Ishikawa (cell line): ENCODE measurements at regions not wholly inside any gene's neighbourhood (a gene's known extent, or its start where the extent isn't known, plus 50 kb on each side); places are given as distances from the start of the nearest gene placed in this dataset.

Source experiments
- CEBPB ChIP-seq: IDR thresholded peaks from 2 replicates; pipeline ENCODE4 v1.6.1; 2012
- CREB1 ChIP-seq: IDR thresholded peaks from 2 replicates; pipeline ENCODE4 v1.6.1; 2012; ENCODE audit warnings: low read depth
- EGR1 ChIP-seq: IDR thresholded peaks from 2 replicates; pipeline ENCODE4 v1.6.1; 2012
- EP300 ChIP-seq: IDR thresholded peaks from 2 replicates; pipeline ENCODE4 v1.6.1; 2012; ENCODE audit warnings: borderline replicate concordance
- FOXM1 ChIP-seq: IDR thresholded peaks from 2 replicates; pipeline ENCODE4 v1.6.1; 2012; ENCODE audit warnings: low read depth, borderline replicate concordance
- NFIC ChIP-seq: IDR thresholded peaks from 2 replicates; pipeline ENCODE4 v1.6.1; 2012
- RAD21 ChIP-seq: IDR thresholded peaks from 2 replicates; pipeline ENCODE4 v1.6.1; 2012; ENCODE audit warnings: low read depth
- TAF1 ChIP-seq: IDR thresholded peaks from 2 replicates; pipeline ENCODE4 v1.6.1; 2012; ENCODE audit warnings: low read depth, mild to moderate bottlenecking
- TCF12 ChIP-seq: IDR thresholded peaks from 2 replicates; pipeline ENCODE4 v1.6.1; 2012; ENCODE audit warnings: low read depth
- TEAD4 ChIP-seq: IDR thresholded peaks from 2 replicates; pipeline ENCODE4 v1.6.1; 2012
- YY1 ChIP-seq: IDR thresholded peaks from 2 replicates; pipeline ENCODE4 v1.6.1; 2012; ENCODE audit warnings: low read depth
- ZBTB7A ChIP-seq: IDR thresholded peaks from 2 replicates; pipeline ENCODE4 v1.6.1; 2012; ENCODE audit warnings: low read depth
- TF ChIP-seq, protein P1 (sequence below): IDR thresholded peaks from 2 replicates; pipeline ENCODE4 v1.6.1; 2012
- TF ChIP-seq, protein P2 (sequence below): IDR thresholded peaks from 2 replicates; pipeline ENCODE4 v1.6.1; 2012; ENCODE audit warnings: low read depth, mild to moderate bottlenecking
- TF ChIP-seq, protein P3 (sequence below): IDR thresholded peaks from 2 replicates; pipeline ENCODE4 v1.6.1; 2012

DNA sequence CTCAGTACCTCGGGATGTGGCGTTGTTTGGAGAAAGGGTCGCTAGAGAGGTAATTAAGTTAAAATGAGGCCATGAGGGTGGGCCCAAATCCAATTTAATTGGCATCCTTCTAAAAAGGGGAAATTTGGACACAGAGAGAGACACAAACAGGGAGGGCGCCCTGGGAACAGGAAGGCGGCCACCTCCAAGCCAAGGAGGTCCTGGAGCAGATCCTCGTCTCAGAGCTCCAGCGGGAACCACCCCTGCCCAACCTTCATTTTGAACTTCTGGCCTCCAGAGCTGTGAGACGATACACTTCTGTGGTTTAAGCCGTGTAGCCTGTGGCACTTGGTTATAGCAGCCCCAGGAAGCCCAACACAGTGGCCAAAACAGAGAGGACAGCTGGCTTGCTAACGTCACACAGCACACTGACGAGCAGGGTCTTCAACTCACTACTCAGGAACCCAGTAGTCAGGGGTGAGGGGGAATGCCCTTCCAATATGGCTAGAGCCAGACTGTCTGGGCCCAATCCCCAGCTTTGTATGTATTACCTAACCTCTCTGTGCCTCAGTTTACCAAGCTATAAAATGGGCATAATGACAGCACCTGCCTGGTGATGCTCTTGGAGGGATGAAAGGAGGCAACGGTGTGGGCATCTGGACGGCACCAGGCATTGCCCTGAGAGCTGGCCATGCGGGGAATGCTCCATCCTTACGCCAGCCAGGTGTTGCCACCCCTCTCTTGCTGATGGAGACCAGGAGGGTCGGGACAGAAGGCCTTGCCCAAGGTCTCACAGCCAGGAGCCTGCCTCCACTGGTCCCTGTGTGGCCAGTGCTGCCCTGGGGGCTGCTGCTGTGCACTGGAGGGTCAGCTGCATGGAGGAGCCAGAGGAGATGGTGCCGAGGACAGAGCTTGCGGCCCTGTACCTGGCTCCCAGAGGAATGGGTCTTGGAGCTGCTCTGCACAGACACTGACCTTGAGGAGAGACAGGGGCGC lies 53.3 kb upstream of the LINC01488 start:
- no peak for TF ChIP-seq EGR1
- TF ChIP-seq RAD21 = no peak
- no peak for TF ChIP-seq EP300
- no peak for TF ChIP-seq TAF1
- TF ChIP-seq TCF12 = no peak
- TF ChIP-seq, protein P1, sequence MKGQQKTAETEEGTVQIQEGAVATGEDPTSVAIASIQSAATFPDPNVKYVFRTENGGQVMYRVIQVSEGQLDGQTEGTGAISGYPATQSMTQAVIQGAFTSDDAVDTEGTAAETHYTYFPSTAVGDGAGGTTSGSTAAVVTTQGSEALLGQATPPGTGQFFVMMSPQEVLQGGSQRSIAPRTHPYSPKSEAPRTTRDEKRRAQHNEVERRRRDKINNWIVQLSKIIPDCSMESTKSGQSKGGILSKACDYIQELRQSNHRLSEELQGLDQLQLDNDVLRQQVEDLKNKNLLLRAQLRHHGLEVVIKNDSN = no peak
- TF ChIP-seq, protein P2, sequence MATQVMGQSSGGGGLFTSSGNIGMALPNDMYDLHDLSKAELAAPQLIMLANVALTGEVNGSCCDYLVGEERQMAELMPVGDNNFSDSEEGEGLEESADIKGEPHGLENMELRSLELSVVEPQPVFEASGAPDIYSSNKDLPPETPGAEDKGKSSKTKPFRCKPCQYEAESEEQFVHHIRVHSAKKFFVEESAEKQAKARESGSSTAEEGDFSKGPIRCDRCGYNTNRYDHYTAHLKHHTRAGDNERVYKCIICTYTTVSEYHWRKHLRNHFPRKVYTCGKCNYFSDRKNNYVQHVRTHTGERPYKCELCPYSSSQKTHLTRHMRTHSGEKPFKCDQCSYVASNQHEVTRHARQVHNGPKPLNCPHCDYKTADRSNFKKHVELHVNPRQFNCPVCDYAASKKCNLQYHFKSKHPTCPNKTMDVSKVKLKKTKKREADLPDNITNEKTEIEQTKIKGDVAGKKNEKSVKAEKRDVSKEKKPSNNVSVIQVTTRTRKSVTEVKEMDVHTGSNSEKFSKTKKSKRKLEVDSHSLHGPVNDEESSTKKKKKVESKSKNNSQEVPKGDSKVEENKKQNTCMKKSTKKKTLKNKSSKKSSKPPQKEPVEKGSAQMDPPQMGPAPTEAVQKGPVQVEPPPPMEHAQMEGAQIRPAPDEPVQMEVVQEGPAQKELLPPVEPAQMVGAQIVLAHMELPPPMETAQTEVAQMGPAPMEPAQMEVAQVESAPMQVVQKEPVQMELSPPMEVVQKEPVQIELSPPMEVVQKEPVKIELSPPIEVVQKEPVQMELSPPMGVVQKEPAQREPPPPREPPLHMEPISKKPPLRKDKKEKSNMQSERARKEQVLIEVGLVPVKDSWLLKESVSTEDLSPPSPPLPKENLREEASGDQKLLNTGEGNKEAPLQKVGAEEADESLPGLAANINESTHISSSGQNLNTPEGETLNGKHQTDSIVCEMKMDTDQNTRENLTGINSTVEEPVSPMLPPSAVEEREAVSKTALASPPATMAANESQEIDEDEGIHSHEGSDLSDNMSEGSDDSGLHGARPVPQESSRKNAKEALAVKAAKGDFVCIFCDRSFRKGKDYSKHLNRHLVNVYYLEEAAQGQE = no peak
- TF ChIP-seq ZBTB7A = no peak
- no peak for TF ChIP-seq CEBPB
- TF ChIP-seq TEAD4 = no peak
- no peak for TF ChIP-seq CREB1
- TF ChIP-seq NFIC = no peak
- TF ChIP-seq FOXM1 = no peak
- no peak for TF ChIP-seq YY1
- TF ChIP-seq, protein P3, sequence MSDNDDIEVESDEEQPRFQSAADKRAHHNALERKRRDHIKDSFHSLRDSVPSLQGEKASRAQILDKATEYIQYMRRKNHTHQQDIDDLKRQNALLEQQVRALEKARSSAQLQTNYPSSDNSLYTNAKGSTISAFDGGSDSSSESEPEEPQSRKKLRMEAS = no peak

DNA sequence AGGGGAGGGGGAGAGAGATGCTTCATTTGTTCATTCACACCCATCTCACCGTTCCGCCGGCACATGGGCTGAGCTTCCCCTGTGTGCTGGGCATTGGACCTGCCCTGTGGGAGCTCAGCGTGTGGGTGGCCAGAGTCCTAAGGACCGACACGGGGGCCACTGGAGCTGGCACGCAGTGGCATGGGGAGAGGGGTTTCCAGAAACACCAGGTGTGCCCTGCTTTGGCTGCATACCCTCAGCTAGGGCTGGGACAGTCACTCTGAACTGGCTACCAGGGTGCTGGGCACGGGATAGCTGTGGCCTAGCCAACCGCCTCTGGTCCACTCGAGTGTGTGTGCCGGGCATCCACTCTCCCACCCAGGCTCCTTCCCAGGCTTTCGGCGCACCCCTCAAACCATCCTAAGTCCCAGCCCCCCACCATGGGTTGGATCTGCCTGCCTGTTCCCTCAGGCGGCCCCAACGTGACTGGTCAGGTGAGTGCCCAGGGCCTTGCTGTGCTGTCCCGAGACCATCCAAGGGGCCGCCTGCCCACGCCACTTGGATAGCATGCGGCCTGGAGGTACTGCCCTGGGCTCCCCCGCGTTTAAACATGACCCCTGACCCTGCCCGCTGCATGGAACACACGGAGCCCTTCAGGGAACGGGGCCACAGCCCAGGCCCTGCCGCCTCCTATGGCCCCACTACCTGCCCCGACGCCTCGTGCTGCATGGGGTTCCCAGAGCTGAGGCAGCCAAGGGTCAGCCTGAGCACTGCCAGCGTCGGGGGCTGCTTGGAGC lies 51.6 kb upstream of the LINC01488 start:
- TF ChIP-seq TEAD4 (no peak), TCF12 (no peak), FOXM1 (no peak), EP300 (no peak), ZBTB7A (no peak), TAF1 (no peak), CREB1 (no peak), YY1 (no peak), RAD21 (no peak)
- TF ChIP-seq, protein P2 = no peak
- TF ChIP-seq, protein P1 = no peak
- TF ChIP-seq, protein P3 = no peak

DNA sequence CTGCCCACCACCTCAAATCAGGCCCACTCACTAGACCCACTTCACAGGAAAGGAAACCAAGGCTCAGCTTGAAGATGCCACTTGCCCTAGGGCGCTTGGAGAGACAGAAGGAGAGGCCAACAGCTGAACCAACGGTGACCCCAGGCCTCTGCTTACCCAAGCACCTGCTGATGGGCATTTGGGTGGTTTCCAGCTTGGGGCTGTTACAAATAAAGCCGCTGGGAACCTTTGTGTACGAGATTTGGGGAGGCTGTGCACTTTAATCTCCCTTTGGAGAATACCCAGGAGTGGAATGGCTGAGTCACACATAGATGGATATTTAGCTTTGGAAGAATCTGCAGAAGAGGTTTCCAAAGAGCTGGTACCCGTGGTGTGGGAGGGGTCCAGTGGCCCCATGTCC lies 50.9 kb upstream of the LINC01488 start:
- TF ChIP-seq, protein P1 = no peak
- TF ChIP-seq FOXM1 (no peak), CREB1 (no peak), CEBPB (no peak), EP300 (no peak), TCF12 (no peak), YY1 (no peak), ZBTB7A (no peak), NFIC (no peak), EGR1 (no peak), TAF1 (no peak), RAD21 (no peak), TEAD4 (no peak)
- TF ChIP-seq, protein P2 = no peak
- TF ChIP-seq, protein P3 = no peak
